Loucy (cell line): ENCODE measurements at regions not wholly inside any gene's neighbourhood (a gene's known extent, or its start where the extent isn't known, plus 50 kb on each side); places are given as distances from the start of the nearest gene placed in this dataset.

Experiments used
- EZH2phosphoT487 ChIP-seq: fragments of 200-600 bp; IDR thresholded peaks from 2 replicates; pipeline ENCODE4 v1.6.1; 2018; ENCODE audit warnings: antibody characterized with exemption, mild to moderate bottlenecking, moderate library complexity, borderline replicate concordance
- TF ChIP-seq, protein P1 (sequence below): fragments of 200-600 bp; sonication (generic); conservative IDR thresholded peaks from 2 replicates; pipeline ENCODE4 v1.5.1; 2014; ENCODE audit warnings: mild to moderate bottlenecking, antibody characterized with exemption, low read length

DNA sequence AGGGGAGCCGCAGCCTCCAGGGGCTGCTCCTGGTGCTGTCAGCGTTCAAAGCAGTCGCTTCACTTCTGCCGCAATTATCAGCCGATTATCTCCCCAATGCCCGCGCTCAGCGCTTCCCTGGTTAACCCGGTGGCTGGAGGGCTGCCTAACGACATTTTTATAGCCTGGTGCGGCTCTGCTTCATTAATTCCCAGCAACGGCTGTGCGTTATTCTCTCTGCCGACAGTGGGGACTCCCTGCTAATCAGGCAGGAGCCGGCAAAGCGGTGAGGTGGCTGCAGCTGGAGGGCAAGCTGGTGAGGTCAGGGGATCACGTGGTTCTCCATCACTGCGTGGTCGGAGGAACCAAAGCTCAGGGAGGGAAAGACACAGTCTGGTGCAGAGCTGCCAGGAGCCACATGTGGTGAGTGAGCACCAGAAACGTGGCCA lies 62.9 kb downstream of the GLRX5 start:
- TF ChIP-seq EZH2phosphoT487, result no peak
- TF ChIP-seq, protein P1, sequence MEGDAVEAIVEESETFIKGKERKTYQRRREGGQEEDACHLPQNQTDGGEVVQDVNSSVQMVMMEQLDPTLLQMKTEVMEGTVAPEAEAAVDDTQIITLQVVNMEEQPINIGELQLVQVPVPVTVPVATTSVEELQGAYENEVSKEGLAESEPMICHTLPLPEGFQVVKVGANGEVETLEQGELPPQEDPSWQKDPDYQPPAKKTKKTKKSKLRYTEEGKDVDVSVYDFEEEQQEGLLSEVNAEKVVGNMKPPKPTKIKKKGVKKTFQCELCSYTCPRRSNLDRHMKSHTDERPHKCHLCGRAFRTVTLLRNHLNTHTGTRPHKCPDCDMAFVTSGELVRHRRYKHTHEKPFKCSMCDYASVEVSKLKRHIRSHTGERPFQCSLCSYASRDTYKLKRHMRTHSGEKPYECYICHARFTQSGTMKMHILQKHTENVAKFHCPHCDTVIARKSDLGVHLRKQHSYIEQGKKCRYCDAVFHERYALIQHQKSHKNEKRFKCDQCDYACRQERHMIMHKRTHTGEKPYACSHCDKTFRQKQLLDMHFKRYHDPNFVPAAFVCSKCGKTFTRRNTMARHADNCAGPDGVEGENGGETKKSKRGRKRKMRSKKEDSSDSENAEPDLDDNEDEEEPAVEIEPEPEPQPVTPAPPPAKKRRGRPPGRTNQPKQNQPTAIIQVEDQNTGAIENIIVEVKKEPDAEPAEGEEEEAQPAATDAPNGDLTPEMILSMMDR, result no peak
